ENCODE measurements at regions not wholly inside any gene's neighbourhood (a gene's known extent, or its start where the extent isn't known, plus 50 kb on each side); places are given as distances from the start of the nearest gene placed in this dataset.

DNA sequence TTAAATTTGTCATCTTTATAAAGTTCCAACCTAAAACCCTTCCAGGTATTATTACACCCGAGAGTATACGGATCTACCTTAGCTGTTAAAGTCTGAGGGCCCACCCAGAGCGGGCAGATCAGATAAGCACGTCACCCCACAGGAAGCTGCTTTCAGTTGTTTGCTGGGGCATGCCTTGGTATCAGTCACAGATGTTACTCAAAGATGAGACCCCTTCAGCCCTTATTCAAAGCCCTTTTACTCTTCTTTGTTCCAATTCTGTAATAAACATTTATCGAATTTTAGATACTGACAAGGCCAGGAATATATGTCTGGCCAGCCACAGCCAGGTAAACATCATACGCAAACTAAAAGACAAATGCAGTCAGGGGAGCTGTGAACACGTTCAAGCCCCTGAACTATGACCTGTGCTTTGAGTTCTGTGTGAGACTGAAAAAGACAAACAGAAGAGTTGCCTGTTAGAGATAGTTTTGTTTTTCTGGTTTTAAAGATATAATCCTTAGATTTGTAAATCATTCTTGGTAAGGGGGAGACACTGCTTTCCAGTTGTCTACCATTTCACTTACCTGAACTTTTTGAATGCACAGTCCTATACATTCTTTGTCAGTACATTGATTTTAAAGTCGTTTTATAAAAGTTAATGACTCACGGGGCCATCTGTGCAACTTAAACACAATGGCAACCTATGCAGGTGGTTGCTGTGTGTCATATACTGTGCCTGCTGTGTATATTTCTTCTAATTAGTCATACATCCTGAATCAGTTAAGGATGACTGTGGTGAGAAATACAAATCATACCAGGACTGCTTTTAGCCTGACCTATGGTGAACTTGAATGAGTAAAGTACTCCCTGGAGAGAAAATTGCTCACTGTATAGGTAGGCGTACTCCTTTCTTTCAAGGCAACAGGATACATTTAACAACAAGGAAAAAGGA is 100.5 kb upstream of the ITPRID2 start (continued):
- TF ChIP-seq GATA2 (CRISPR knock-in tag; IDR thresholded peaks at IDR 0.05) (0 out of 2 replicates have a peak, but pooled peaks have one; percentile 9), ZEB2 (IDR thresholded peaks at IDR 0.05) (peak; percentile 31; the same call in 1 of the 2 replicates), MEIS2 (IDR thresholded peaks at IDR 0.05; ENCODE audit: partially characterized antibody) (peak; percentile 28), NR2C2 (CRISPR knock-in tag; IDR thresholded peaks at IDR 0.05) (no peak), NR2C2 (tag; IDR thresholded peaks at IDR 0.05) (peak; percentile 43; the same call in 1 of the 2 replicates), ZNF239 (CRISPR knock-in tag; IDR thresholded peaks at IDR 0.05) (peak; percentile 42), JUND (IDR thresholded peaks at IDR 0.05; ENCODE audit: borderline replicate concordance, low read depth, low read length) (peak; percentile 65; the same call in 1 of the 2 replicates), JUND (tag; IDR thresholded peaks at IDR 0.05; ENCODE audit: borderline replicate concordance, low read depth, low read length) (peak; percentile 60; the same call in 2 of the 3 replicates), NR2C1 (IDR thresholded peaks at IDR 0.05) (no peak), NR2C1 (tag; IDR thresholded peaks at IDR 0.05) (no peak), STAT5A (IDR thresholded peaks at IDR 0.05; ENCODE audit: borderline replicate concordance, low read length) (peak; percentile 8; the same call in 1 of the 2 replicates), KDM1A (IDR thresholded peaks at IDR 0.05) (peak; percentile 46; a peak in 1 of 4 replicates), CBFA2T3 (IDR thresholded peaks at IDR 0.05) (peak; percentile 69), FIP1L1 (IDR thresholded peaks at IDR 0.05; ENCODE audit: low read depth, low read length, poor library complexity, severe bottlenecking) (no peak)
- TF ChIP-seq, protein P1, sequence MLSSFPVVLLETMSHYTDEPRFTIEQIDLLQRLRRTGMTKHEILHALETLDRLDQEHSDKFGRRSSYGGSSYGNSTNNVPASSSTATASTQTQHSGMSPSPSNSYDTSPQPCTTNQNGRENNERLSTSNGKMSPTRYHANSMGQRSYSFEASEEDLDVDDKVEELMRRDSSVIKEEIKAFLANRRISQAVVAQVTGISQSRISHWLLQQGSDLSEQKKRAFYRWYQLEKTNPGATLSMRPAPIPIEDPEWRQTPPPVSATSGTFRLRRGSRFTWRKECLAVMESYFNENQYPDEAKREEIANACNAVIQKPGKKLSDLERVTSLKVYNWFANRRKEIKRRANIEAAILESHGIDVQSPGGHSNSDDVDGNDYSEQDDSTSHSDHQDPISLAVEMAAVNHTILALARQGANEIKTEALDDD (IDR thresholded peaks at IDR 0.05) = peak; percentile 74
